ENCODE measurements at regions not wholly inside any gene's neighbourhood (a gene's known extent, or its start where the extent isn't known, plus 50 kb on each side); places are given as distances from the start of the nearest gene placed in this dataset.
"Not testable (repeated sequence)": the region's sequence is repeated elsewhere in the genome, so short reads cannot be mapped to it uniquely, and the experiment has no call there.

GRCh38 chrX:7486505-7486904 is 338.6 kb upstream of the PUDP start:
- TF ChIP-seq CTCF (IDR thresholded peaks at IDR 0.05; ENCODE audit: insufficient read depth, low read length, severe bottlenecking): no peak
- H3K4me3 ChIP-seq (ENCODE audit: low read depth, low read length): no peak overlapping the region
- no peak for DNase-seq (ENCODE audit: low read depth)
- H3K27me3 ChIP-seq (ENCODE audit: control insufficient read depth, insufficient read depth, low read length): no peaks in the 10 kb centered on the region
- no peaks in the 10 kb centered on the region for H3K36me3 ChIP-seq (ENCODE audit: control insufficient read depth, insufficient read depth, low read length)
- no peak for FAIRE-seq

GRCh38 chrX:7485061-7485460 is 337.1 kb upstream of the PUDP start:
- Histone ChIP-seq H3K4me3 (ENCODE audit: low read depth, low read length) (no peak overlapping the region), H3K36me3 (ENCODE audit: control insufficient read depth, insufficient read depth, low read length) (no peaks in the 10 kb centered on the region), H3K27me3 (ENCODE audit: control insufficient read depth, insufficient read depth, low read length) (no peaks in the 10 kb centered on the region)
- FAIRE-seq (no peak), DNase-seq (ENCODE audit: low read depth) (no peak)
- no peak for TF ChIP-seq CTCF (IDR thresholded peaks at IDR 0.05; ENCODE audit: insufficient read depth, low read length, severe bottlenecking)

GRCh38 chrX:7480721-7481120 is 332.8 kb upstream of the PUDP start:
- Histone ChIP-seq H3K4me3 (ENCODE audit: low read depth, low read length) (no peak overlapping the region), H3K27me3 (ENCODE audit: control insufficient read depth, insufficient read depth, low read length) (no peaks in the 10 kb centered on the region), H3K36me3 (ENCODE audit: control insufficient read depth, insufficient read depth, low read length) (no peaks in the 10 kb centered on the region)
- FAIRE-seq (no peak), DNase-seq (ENCODE audit: low read depth) (no peak)
- no peak for TF ChIP-seq CTCF (IDR thresholded peaks at IDR 0.05; ENCODE audit: insufficient read depth, low read length, severe bottlenecking)

GRCh38 chrX:7462110-7462509 is 314.2 kb upstream of the PUDP start:
- H3K27me3 ChIP-seq (ENCODE audit: control insufficient read depth, insufficient read depth, low read length): no peaks in the 10 kb centered on the region
- DNase-seq (ENCODE audit: low read depth): no peak
- H3K36me3 ChIP-seq (ENCODE audit: control insufficient read depth, insufficient read depth, low read length): no peaks in the 10 kb centered on the region
- no peak for TF ChIP-seq CTCF (IDR thresholded peaks at IDR 0.05; ENCODE audit: insufficient read depth, low read length, severe bottlenecking)
- no peak overlapping the region for H3K4me3 ChIP-seq (ENCODE audit: low read depth, low read length)
- no peak for FAIRE-seq

- H3K36me3 ChIP-seq (ENCODE audit: control insufficient read depth, insufficient read depth, low read length); DNase-seq (ENCODE audit: low read depth); H3K27me3 ChIP-seq (ENCODE audit: control insufficient read depth, insufficient read depth, low read length); FAIRE-seq; H3K4me3 ChIP-seq (ENCODE audit: low read depth, low read length): not testable (repeated sequence)
These were observed 313.1 kb upstream of the PUDP start for GRCh38 chrX:7461051-7461450.

- FAIRE-seq (no peak), DNase-seq (ENCODE audit: low read depth) (no peak)
- Histone ChIP-seq H3K27me3 (ENCODE audit: control insufficient read depth, insufficient read depth, low read length) (no peaks in the 10 kb centered on the region), H3K4me3 (ENCODE audit: low read depth, low read length) (no peak overlapping the region), H3K36me3 (ENCODE audit: control insufficient read depth, insufficient read depth, low read length) (no peaks in the 10 kb centered on the region)
- TF ChIP-seq CTCF (IDR thresholded peaks at IDR 0.05; ENCODE audit: insufficient read depth, low read length, severe bottlenecking): no peak
These were observed 300.0 kb upstream of the PUDP start for GRCh38 chrX:7447801-7448499.

All from bronchial epithelial cell (primary cell).